Spleen (tissue), 11 donors: ENCODE measurements at regions not wholly inside any gene's neighbourhood (a gene's known extent, or its start where the extent isn't known, plus 50 kb on each side); places are given as distances from the start of the nearest gene placed in this dataset.

Experiments
- DNase-seq: peaks from one replicate; pipeline ENCODE4 v3.0.0-alpha.2; 2020
- H3K27ac ChIP-seq, 8 donors: fragments of 200-600 bp; sonication (generic) in 7 of 8; 1 replicate in 4 of 8; 2 replicates in 4 of 8; pipeline versions ENCODE4 v1.5.0 to v1.8.0; 2016 to 2021; ENCODE audit warnings: inconsistent platforms in 4 of 8, mild to moderate bottlenecking in 4 of 8, moderate library complexity in 1 of 8
- H3K27me3 ChIP-seq, 7 donors: fragments of 200-600 bp; sonication (generic) in 6 of 7; replicated peaks in 1 of 7; 1 replicate in 4 of 7; 2 replicates in 3 of 7; pipeline versions ENCODE4 v1.5.0 to v1.8.0; 2016 to 2021; ENCODE audit warnings: inconsistent platforms in 3 of 7, mild to moderate bottlenecking in 1 of 7
- H3K36me3 ChIP-seq, 6 donors: fragments of 200-600 bp; sonication (generic) in 5 of 6; 1 replicate in 4 of 6; 2 replicates in 2 of 6; pipeline versions ENCODE4 v1.5.0 to v1.8.0; 2016 to 2021; ENCODE audit warnings: inconsistent platforms in 2 of 6
- H3K4me1 ChIP-seq, 6 donors: fragments of 200-600 bp; sonication (generic) in 5 of 6; 1 replicate in 3 of 6; 2 replicates in 3 of 6; pipeline versions ENCODE4 v1.5.0 to v1.8.0; 2016 to 2021; ENCODE audit warnings: inconsistent platforms in 3 of 6
- H3K4me3 ChIP-seq, 8 donors: fragments of 200-600 bp; sonication (generic) in 7 of 8; 1 replicate in 4 of 8; 2 replicates in 4 of 8; pipeline versions ENCODE4 v1.5.0 to v1.8.0; 2016 to 2021; ENCODE audit warnings: inconsistent platforms in 4 of 8, mild to moderate bottlenecking in 4 of 8, moderate library complexity in 2 of 8
- H3K9me3 ChIP-seq, 8 donors: fragments of 200-600 bp; sonication (generic) in 7 of 8; 1 replicate in 4 of 8; 2 replicates in 4 of 8; pipeline versions ENCODE4 v1.5.0 to v1.8.0; 2016 to 2021; ENCODE audit warnings: inconsistent platforms in 4 of 8
- POLR2A ChIP-seq, 3 donors: fragments of 450-650 bp; IDR thresholded peaks; one replicate each; pipeline ENCODE4 v1.5.1; 2017; ENCODE audit warnings: antibody characterized with exemption in 3 of 3, mild to moderate bottlenecking in 1 of 3
- POLR2AphosphoS5 ChIP-seq, 3 donors: sonication (generic); formaldehyde crosslinking; IDR thresholded peaks; one replicate each; pipeline ENCODE4 v1.5.1; 2017; ENCODE audit warnings: antibody characterized with exemption in 3 of 3
- WGBS, 5 donors: extraction: QIAGEN DNeasy Blood & Tissue Kit in 3 of 5; methylation state at CpG; one replicate each; pipeline versions ENCODE4 v1.1.5 to v1.1.7; 2013 to 2018; 5-methylcytosine and 5-hydroxymethylcytosine counted together
- intact Hi-C: fragments of 100-400 bp; cut with DNase I; formaldehyde crosslinking; loops from one replicate; pipeline ENCODE4 v1.15.0; 2023; ENCODE audit warnings: low total_unique reads
- TF ChIP-seq, protein P1 (sequence below), 11 experiments: fragments of 200-600 bp in 7 of 11; fragments of 450-650 bp in 4 of 11; sonication (generic) in 4 of 11; IDR thresholded peaks in 8 of 11; conservative IDR thresholded peaks in 3 of 11; 1 replicate in 7 of 11; 2 replicates in 4 of 11; pipeline versions ENCODE4 v1.4.0 to v1.8.0; 2016 to 2021; ENCODE audit warnings: antibody characterized with exemption in 11 of 11, inconsistent platforms in 4 of 11, mild to moderate bottlenecking in 1 of 11
- donor health status: healthy with polysubstance abuse.
- donor health status: DM: no; HTN: no; CAD: no; lungs with moderate emphysema.
- donor health status: DM: no; HTN: no; CAD: no.
- donor health status: Bipolar disorder and iron deficiency.
- donor health status: healthy.
- donor health status: DM: no; HTN: no; CAD: no.
- donor health status: DM: yes; HTN: yes; CAD: no.

DNA sequence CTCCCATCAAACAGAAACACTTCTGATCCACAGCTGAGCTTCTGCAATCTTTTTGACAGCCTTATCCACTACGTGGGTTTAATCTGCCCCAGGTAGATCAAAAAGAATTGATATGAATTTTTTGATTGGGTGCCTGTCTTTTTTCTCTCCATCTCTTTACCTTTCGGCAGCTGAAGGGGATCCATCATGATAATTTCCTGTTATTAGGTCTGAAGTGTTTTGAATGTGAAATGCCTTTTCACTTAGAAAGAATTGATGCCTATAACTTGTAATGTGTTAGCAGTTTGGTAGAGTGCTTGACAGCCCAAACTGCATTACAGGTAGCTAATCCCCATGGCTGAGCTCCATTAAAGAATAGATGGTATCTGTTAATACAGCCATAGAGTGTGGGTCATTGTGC is 745.4 kb downstream of the TLR4 start:
- intact Hi-C loops, result no loop called here
- no peak overlapping the region for H3K27ac ChIP-seq
- WGBS, 5 donors, result 62 to 80% (median 69%) methylated on average over 2 of the region's 2 CpGs
- no peaks in the 10 kb centered on the region for H3K27me3 ChIP-seq
- no peak for TF ChIP-seq POLR2AphosphoS5 (IDR thresholded peaks at IDR 0.05)
- TF ChIP-seq POLR2A (IDR thresholded peaks at IDR 0.05), result no peak
- TF ChIP-seq, protein P1, sequence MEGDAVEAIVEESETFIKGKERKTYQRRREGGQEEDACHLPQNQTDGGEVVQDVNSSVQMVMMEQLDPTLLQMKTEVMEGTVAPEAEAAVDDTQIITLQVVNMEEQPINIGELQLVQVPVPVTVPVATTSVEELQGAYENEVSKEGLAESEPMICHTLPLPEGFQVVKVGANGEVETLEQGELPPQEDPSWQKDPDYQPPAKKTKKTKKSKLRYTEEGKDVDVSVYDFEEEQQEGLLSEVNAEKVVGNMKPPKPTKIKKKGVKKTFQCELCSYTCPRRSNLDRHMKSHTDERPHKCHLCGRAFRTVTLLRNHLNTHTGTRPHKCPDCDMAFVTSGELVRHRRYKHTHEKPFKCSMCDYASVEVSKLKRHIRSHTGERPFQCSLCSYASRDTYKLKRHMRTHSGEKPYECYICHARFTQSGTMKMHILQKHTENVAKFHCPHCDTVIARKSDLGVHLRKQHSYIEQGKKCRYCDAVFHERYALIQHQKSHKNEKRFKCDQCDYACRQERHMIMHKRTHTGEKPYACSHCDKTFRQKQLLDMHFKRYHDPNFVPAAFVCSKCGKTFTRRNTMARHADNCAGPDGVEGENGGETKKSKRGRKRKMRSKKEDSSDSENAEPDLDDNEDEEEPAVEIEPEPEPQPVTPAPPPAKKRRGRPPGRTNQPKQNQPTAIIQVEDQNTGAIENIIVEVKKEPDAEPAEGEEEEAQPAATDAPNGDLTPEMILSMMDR (IDR thresholded peaks at IDR 0.05 in 8 of 11, conservative IDR thresholded peaks at IDR 0.05 in 3 of 11), result no peak
- no peak overlapping the region for H3K4me3 ChIP-seq
- no peak for DNase-seq
- H3K9me3 ChIP-seq, result no peaks in the 10 kb centered on the region
- H3K4me1 ChIP-seq, result no peaks in the 10 kb centered on the region
- H3K36me3 ChIP-seq, result no peaks in the 10 kb centered on the region

DNA sequence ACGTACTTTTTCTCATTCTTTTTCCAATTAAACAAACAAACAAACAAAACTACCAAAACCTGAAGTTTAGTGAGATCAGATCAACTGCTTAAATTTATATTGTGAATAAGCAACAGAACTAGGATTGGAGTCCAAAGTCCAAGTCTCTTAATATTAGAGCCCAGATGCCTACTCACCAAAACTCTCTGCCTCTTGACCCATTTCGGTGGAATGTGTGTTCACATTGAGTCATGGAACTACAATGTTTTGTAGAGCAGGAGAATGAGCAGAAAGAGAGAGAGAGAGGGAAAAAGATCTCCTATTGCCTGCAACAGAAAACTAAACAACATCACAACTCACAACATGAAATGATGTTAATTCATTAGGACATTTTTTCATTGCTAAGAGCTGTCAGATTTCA is 751.1 kb downstream of the TLR4 start:
- intact Hi-C loops, result no loop called here
- WGBS, 5 donors, result 61 to 82% (median 68%) methylated on average over 2 of the region's 2 CpGs
- H3K27me3 ChIP-seq, result no peaks in the 10 kb centered on the region

DNA sequence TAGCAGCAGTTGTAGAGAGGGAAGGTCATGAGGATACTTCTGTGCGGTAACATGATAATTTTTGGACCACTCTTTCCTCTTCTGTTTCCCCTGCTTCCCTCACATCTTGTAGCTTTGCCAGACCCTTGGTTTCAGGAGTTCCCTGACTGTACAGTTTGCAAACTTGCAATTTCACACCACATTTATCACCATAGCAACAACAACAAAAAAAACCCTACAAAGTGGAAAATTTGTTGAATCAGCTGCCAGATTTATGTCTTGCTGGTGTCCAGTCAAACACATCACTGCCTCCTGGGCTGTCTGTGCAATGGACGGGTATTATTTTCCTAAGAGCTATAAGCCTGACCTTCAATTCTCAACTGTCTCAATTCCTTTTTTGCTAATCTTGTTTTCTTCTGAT is 751.6 kb downstream of the TLR4 start:
- intact Hi-C loops, result no loop called here
- TF ChIP-seq POLR2AphosphoS5 (IDR thresholded peaks at IDR 0.05) (no peak), POLR2A (IDR thresholded peaks at IDR 0.05) (no peak)
- TF ChIP-seq, protein P1 (IDR thresholded peaks at IDR 0.05 in 8 of 11, conservative IDR thresholded peaks at IDR 0.05 in 3 of 11), result no peak
- Histone ChIP-seq H3K27me3 (no peaks in the 10 kb centered on the region), H3K4me3 (no peak overlapping the region), H3K27ac (no peak overlapping the region), H3K4me1 (no peaks in the 10 kb centered on the region), H3K36me3 (no peaks in the 10 kb centered on the region), H3K9me3 (no peaks in the 10 kb centered on the region)
- DNase-seq, result no peak
- 77 to 89% (median 79%) methylated on average over 2 of the region's 2 CpGs for WGBS, 5 donors

More for the DNA sequence above, 751.1 kb downstream of the TLR4 start:
- TF ChIP-seq POLR2AphosphoS5 (IDR thresholded peaks at IDR 0.05), result no peak
- no peak for TF ChIP-seq POLR2A (IDR thresholded peaks at IDR 0.05)
- TF ChIP-seq, protein P1 (IDR thresholded peaks at IDR 0.05 in 8 of 11, conservative IDR thresholded peaks at IDR 0.05 in 3 of 11), result no peak
- no peak overlapping the region for H3K4me3 ChIP-seq
- no peaks in the 10 kb centered on the region for H3K36me3 ChIP-seq
- H3K27ac ChIP-seq, result no peak overlapping the region
- H3K9me3 ChIP-seq, result no peaks in the 10 kb centered on the region
- no peak for DNase-seq
- no peaks in the 10 kb centered on the region for H3K4me1 ChIP-seq

DNA sequence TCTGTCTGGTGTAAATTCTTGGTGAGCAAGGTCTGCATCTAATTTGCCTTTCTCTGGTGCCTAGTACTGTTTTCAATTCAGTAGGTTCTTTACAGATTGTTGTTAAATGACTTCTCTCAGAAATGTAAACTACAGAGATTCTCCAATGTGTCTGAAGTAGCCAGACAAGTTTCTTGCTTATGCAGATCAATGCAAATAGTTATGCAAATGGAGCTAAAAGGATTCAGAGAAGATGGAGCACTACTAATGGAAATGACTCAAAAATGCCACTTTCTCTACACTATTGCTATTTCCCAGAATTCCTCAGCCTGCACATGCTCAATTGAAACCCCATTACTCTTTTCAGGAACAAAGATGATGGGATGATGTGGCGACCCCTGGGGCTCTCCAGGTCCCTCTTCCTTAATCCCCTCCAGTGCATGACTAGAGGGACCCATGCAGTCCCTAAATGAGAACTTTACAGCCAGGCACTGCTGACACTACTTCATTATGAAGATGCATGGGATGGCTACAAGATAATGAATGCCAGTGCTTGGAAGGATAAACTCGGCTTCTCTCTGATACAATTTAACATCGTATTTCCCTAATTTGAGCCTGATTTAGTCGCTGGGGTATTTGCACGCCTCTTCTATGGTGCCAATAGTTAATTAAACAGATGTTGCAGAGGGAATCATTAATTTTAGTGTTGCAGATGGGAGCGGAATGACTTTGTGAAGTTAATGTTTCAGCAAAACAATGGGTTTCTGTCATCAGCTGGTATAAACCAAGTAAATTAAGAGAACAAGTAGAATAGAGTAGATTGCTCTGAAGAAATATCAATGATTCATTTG is 753.2 kb downstream of the TLR4 start:
- DNase-seq, result no peak
- WGBS, 5 donors, result 72 to 87% (median 78%) methylated on average over 6 of the region's 6 CpGs
- intact Hi-C loops, result no loop called here
- TF ChIP-seq POLR2AphosphoS5 (IDR thresholded peaks at IDR 0.05) (no peak), POLR2A (IDR thresholded peaks at IDR 0.05) (no peak)
- Histone ChIP-seq H3K36me3 (no peaks in the 10 kb centered on the region), H3K27me3 (no peaks in the 10 kb centered on the region), H3K27ac (no peak overlapping the region), H3K9me3 (no peaks in the 10 kb centered on the region), H3K4me1 (no peaks in the 10 kb centered on the region), H3K4me3 (no peak overlapping the region)
